GM12865 (cell line): ENCODE measurements at regions not wholly inside any gene's neighbourhood (a gene's known extent, or its start where the extent isn't known, plus 50 kb on each side); places are given as distances from the start of the nearest gene placed in this dataset.
"Not testable (repeated sequence)": the region's sequence is repeated elsewhere in the genome, so short reads cannot be mapped to it uniquely, and the experiment has no call there.

ENCODE experiments used
- DNase-seq: peaks from one replicate; pipeline ENCODE4 v3.0.0; 2010; ENCODE audit warnings: low read depth
- H3K4me3 ChIP-seq: 2 replicates; pipeline ENCODE4 v1.5.1; 2011; ENCODE audit warnings: mild to moderate bottlenecking, low read depth, low read length, control low read depth
- TF ChIP-seq, protein P1 (sequence below): IDR thresholded peaks from 2 replicates; pipeline ENCODE4 v1.5.1; 2011; ENCODE audit warnings: low read length, control low read depth, low read depth, inconsistent platforms; ENCODE audit not compliant: insufficient read depth; ENCODE audit errors: missing control alignments

DNA sequence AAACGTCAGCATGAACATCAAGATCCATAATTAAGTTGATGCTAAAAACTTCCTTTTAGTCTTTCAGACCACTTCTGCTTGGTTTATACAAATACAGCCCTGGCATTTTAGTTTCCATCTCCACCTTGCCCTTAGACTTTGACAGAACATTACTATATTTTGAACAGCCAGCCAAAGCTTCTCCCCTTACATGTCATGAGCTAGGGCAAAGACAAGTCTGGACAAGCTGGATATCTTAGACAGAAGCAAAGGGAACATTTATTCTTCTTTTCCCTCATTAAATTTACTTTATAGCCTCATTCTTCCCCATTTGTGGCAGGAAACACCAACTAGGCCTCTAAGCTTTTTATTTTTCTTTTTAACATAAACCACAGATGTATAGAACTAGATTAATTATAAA lies 403.3 kb downstream of the SUCLG1 start:
- TF ChIP-seq, protein P1, sequence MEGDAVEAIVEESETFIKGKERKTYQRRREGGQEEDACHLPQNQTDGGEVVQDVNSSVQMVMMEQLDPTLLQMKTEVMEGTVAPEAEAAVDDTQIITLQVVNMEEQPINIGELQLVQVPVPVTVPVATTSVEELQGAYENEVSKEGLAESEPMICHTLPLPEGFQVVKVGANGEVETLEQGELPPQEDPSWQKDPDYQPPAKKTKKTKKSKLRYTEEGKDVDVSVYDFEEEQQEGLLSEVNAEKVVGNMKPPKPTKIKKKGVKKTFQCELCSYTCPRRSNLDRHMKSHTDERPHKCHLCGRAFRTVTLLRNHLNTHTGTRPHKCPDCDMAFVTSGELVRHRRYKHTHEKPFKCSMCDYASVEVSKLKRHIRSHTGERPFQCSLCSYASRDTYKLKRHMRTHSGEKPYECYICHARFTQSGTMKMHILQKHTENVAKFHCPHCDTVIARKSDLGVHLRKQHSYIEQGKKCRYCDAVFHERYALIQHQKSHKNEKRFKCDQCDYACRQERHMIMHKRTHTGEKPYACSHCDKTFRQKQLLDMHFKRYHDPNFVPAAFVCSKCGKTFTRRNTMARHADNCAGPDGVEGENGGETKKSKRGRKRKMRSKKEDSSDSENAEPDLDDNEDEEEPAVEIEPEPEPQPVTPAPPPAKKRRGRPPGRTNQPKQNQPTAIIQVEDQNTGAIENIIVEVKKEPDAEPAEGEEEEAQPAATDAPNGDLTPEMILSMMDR, result no peak
- DNase-seq, result no peak
- no peak overlapping the region for H3K4me3 ChIP-seq

DNA sequence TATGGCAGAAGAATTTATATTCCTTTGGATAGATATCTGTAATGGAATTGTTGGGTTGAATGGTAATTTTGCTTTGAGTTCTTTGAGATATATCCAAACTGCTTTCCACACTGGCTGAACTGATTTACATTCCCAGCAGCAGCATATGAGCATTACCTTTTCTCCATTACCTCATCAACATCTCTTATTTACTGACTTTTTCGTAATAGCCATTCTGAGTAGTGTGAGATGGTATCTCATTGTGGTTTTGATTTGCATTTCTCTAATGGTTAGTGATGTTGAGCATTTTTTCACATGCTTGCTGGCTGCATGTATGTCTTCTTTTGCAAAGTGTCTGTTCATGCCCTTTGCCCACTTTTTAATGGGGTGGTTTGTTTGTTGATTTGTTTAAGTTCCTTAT lies 404.5 kb downstream of the SUCLG1 start:
- not testable (repeated sequence) for H3K4me3 ChIP-seq

DNA sequence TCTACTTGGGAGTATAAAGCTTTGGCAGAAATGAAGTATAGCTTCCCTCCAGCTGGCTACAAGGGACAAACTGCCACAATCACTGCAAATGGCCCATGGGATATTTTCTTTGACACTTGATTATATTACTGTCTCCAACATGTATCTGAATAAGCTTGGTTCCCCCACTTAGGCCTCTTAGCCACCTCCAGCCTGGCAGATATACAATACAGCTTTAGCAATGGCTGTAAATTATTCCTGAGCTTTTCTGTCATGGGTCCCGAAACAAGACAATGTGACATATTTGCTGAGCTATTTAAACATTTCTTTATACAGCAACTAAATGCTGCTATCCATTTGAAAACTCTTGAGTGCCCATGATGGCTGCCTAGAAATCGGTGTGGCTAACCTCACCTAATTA lies 406.2 kb downstream of the SUCLG1 start:
- no peak for DNase-seq
- TF ChIP-seq, protein P1, result no peak
- H3K4me3 ChIP-seq, result no peak overlapping the region

More for the DNA sequence above, 404.5 kb downstream of the SUCLG1 start:
- not testable (repeated sequence) for DNase-seq

DNA sequence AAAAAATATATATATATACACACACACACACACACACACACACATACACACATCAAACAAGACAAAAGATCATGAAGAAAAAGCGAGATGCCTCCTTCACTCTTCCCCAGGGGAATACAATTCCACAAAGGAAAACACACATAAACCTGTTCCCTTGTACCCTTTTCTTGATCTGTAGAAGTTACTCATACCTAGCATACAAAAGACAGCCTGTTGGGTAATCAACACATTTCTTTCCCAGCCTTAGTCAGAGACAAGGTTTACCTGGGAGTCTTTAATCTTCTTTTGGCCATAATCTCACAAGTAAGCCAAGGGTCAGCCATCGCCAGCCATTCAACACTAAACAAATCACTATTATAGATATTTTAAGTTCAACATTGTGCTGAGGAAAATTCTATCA lies 407.0 kb downstream of the SUCLG1 start:
- no peak for DNase-seq
- H3K4me3 ChIP-seq, result no peak overlapping the region
- TF ChIP-seq, protein P1, result no peak

DNA sequence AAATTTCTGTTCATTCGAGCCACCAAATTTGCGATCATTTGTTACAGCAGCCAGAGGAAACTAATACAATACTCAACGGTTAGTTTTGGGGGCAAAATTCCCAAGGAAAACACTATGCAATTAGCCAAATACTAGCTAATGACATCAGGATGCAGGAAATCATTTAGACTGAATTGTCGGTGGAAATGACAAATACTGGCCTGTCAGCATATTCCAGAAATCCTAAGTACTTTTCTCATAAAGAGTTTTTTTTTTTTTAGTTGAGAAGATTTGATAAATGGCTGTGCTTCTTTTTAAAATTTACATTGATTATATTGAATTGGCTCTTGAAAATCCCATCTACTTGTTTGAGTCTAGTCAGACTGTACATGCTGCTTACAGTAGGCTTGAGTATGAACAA lies 410.1 kb downstream of the SUCLG1 start:
- H3K4me3 ChIP-seq, result no peak overlapping the region
- DNase-seq, result no peak
- TF ChIP-seq, protein P1, result no peak

DNA sequence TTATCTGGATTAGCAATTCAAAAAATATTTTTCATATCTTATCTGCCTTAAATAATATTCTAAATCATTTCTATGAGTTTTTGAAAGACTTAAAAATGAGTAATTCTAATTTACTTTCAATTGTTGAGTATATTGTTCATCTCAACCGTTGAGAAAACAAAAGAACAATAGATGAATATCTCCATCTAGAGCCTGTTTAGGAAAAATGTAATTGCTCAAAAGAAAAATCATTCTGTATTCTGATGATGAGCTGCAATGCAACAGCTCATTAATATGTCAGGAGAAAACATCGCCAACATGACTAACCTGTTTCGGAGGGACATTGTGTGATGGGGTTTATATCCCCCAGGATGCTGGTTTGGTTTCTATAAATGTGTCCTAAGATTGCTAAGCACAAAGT lies 417.6 kb downstream of the SUCLG1 start:
- H3K4me3 ChIP-seq, result no peak overlapping the region
- TF ChIP-seq, protein P1, result no peak
- DNase-seq, result no peak

DNA sequence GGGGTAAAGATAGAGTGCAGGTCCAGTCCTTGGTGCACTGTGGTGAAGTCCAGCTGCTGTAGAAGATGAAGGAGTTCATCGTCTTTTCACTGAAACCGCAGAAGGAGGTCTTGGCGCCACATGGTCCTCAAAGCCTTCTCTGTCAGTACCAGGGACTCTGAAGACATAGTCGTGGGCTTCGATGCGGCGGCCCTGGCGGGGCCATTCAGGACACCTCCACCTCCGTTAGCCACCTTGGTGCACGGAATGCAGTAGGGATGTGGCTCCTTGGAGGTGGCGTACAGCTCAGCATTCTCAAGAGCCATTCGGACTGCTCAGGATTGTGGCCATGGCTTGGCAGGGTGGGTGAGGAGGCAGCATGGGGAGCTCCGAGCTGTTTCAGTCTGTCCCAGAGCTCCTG lies 418.8 kb downstream of the SUCLG1 start:
- TF ChIP-seq, protein P1, result no peak
- no peak for DNase-seq
- no peak overlapping the region for H3K4me3 ChIP-seq

DNA sequence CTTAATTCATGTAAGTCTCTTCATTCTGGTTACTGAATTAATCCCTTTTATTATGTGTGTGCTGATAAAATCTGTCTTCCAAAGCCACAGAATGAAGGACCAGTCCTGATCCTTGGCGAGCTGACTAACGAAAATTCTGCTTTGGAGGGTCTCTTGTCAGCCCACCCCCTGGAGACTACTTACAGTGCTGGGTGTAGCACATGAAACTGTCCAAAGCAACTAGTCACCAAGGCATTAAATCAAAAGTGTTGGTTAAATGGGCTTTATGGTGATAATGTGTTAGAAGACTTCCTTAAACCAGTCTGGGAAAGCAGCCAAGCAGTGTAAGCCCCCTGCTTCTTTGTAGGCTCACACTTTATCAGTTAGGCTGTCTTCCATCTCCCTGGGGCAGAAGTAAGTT lies 420.2 kb downstream of the SUCLG1 start:
- no peak for DNase-seq
- no peak overlapping the region for H3K4me3 ChIP-seq
- TF ChIP-seq, protein P1, result no peak
